SK-N-MC (cell line): ENCODE measurements at regions not wholly inside any gene's neighbourhood (a gene's known extent, or its start where the extent isn't known, plus 50 kb on each side); places are given as distances from the start of the nearest gene placed in this dataset.

Experiments used
- EZH2 ChIP-seq: fragments of 200-600 bp; sonication (generic); IDR thresholded peaks from one replicate; pipeline ENCODE4 v1.6.1; 2017; ENCODE audit warnings: antibody characterized with exemption
- POLR2AphosphoS5 ChIP-seq: IDR thresholded peaks from 2 replicates; pipeline ENCODE4 v1.6.1; 2012; ENCODE audit warnings: mild to moderate bottlenecking, low read depth, low read length, borderline replicate concordance

DNA sequence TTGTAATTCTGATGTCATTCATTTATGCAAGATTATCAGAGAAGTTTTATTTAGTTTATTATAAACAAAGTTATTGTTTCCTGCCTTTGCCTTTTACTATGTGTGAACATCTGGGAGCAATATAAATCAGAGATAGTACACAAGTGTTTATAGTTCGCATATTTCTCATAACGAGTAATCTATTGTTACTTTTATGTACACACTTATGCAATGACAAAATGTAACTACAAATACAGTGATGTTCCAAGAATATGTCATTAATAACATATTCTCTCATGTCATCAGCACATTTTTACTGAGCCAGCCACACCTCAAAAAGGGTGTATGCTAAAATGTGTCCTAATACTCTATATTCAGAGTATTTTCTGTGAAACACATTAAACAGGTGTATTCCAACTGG, 243.2 kb downstream of the ALX1 start:
- TF ChIP-seq POLR2AphosphoS5 (no peak), EZH2 (no peak)
